ENCODE measurements at regions not wholly inside any gene's neighbourhood (a gene's known extent, or its start where the extent isn't known, plus 50 kb on each side); places are given as distances from the start of the nearest gene placed in this dataset.

GRCh38 chr5:8327016-8327415 is 458.1 kb downstream of the MTRR start:
- H3K9me3 ChIP-seq (ENCODE audit: insufficient read depth, low read length): no peaks in the 10 kb centered on the region
- no peaks in the 10 kb centered on the region for H3K79me2 ChIP-seq (ENCODE audit: insufficient read depth, low read length)
- no peak overlapping the region for H3K27ac ChIP-seq (ENCODE audit: low read depth, low read length)
- no peaks in the 10 kb centered on the region for H4K20me1 ChIP-seq (ENCODE audit: low read depth, low read length)
- H3K4me2 ChIP-seq (ENCODE audit: low read depth, low read length, poor library complexity, severe bottlenecking): no peak overlapping the region
- no peaks in the 10 kb centered on the region for H3F3A ChIP-seq (ENCODE audit: insufficient read depth)
- H3K36me3 ChIP-seq (ENCODE audit: low read length): no peaks in the 10 kb centered on the region
- no peak for TF ChIP-seq CTCF (IDR thresholded peaks at IDR 0.05; ENCODE audit: insufficient read depth, low read length, poor library complexity, severe bottlenecking)
- no peak for TF ChIP-seq EZH2phosphoT487 (conservative IDR thresholded peaks at IDR 0.05; ENCODE audit: low read length)
- H3K9me2 ChIP-seq (replicated peaks; ENCODE audit: insufficient read depth, low read length): no peaks in the 10 kb centered on the region
- H2AFZ ChIP-seq (ENCODE audit: low read depth, low read length, severe bottlenecking): no peak overlapping the region
- H3K4me3 ChIP-seq (ENCODE audit: insufficient read depth, low read length, poor library complexity, severe bottlenecking): no peak overlapping the region
- no peak overlapping the region for H3K9ac ChIP-seq (ENCODE audit: low read length)
- H3K27me3 ChIP-seq (ENCODE audit: low read length): no peaks in the 10 kb centered on the region

- Histone ChIP-seq H2AFZ (ENCODE audit: low read depth, low read length, severe bottlenecking) (no peak overlapping the region), H3F3A (ENCODE audit: insufficient read depth) (no peaks in the 10 kb centered on the region), H3K27me3 (ENCODE audit: low read length) (no peaks in the 10 kb centered on the region), H3K9ac (ENCODE audit: low read length) (no peak overlapping the region), H3K79me2 (ENCODE audit: insufficient read depth, low read length) (no peaks in the 10 kb centered on the region), H3K4me3 (ENCODE audit: insufficient read depth, low read length, poor library complexity, severe bottlenecking) (no peak overlapping the region), H3K4me2 (ENCODE audit: low read depth, low read length, poor library complexity, severe bottlenecking) (no peak overlapping the region), H3K36me3 (ENCODE audit: low read length) (no peaks in the 10 kb centered on the region), H4K20me1 (ENCODE audit: low read depth, low read length) (no peaks in the 10 kb centered on the region), H3K27ac (ENCODE audit: low read depth, low read length) (no peak overlapping the region), H3K9me2 (replicated peaks; ENCODE audit: insufficient read depth, low read length) (no peaks in the 10 kb centered on the region), H3K9me3 (ENCODE audit: insufficient read depth, low read length) (no peaks in the 10 kb centered on the region)
- TF ChIP-seq CTCF (IDR thresholded peaks at IDR 0.05; ENCODE audit: insufficient read depth, low read length, poor library complexity, severe bottlenecking) (no peak), EZH2phosphoT487 (conservative IDR thresholded peaks at IDR 0.05; ENCODE audit: low read length) (no peak)
Measured at GRCh38 chr5:8329773-8330172, 460.8 kb downstream of the MTRR start.

- H3F3A ChIP-seq (ENCODE audit: insufficient read depth): no peaks in the 10 kb centered on the region
- H3K27ac ChIP-seq (ENCODE audit: low read depth, low read length): no peak overlapping the region
- H2AFZ ChIP-seq (ENCODE audit: low read depth, low read length, severe bottlenecking): no peak overlapping the region
- no peaks in the 10 kb centered on the region for H3K9me3 ChIP-seq (ENCODE audit: insufficient read depth, low read length)
- TF ChIP-seq EZH2phosphoT487 (conservative IDR thresholded peaks at IDR 0.05; ENCODE audit: low read length) (no peak), CTCF (IDR thresholded peaks at IDR 0.05; ENCODE audit: insufficient read depth, low read length, poor library complexity, severe bottlenecking) (no peak)
- H3K79me2 ChIP-seq (ENCODE audit: insufficient read depth, low read length): no peaks in the 10 kb centered on the region
- no peak overlapping the region for H3K9ac ChIP-seq (ENCODE audit: low read length)
- H4K20me1 ChIP-seq (ENCODE audit: low read depth, low read length): no peaks in the 10 kb centered on the region
- H3K36me3 ChIP-seq (ENCODE audit: low read length): no peaks in the 10 kb centered on the region
- no peaks in the 10 kb centered on the region for H3K27me3 ChIP-seq (ENCODE audit: low read length)
- H3K9me2 ChIP-seq (replicated peaks; ENCODE audit: insufficient read depth, low read length): no peaks in the 10 kb centered on the region
- no peak overlapping the region for H3K4me2 ChIP-seq (ENCODE audit: low read depth, low read length, poor library complexity, severe bottlenecking)
- no peak overlapping the region for H3K4me3 ChIP-seq (ENCODE audit: insufficient read depth, low read length, poor library complexity, severe bottlenecking)
Measured at GRCh38 chr5:8332666-8333445, 463.9 kb downstream of the MTRR start.
